Retinal pigment epithelial cell (primary cell): ENCODE measurements at regions not wholly inside any gene's neighbourhood (a gene's known extent, or its start where the extent isn't known, plus 50 kb on each side); places are given as distances from the start of the nearest gene placed in this dataset.

Experiments used
- DNase-seq: peaks from one replicate; pipeline ENCODE4 v3.0.0-alpha.2; 2010; ENCODE audit warnings: low read depth
- H3K4me3 ChIP-seq: 2 replicates; pipeline ENCODE4 v1.5.1; 2011; ENCODE audit warnings: mild to moderate bottlenecking, low read length, control low read depth, moderate library complexity
- CTCF ChIP-seq: conservative IDR thresholded peaks from 2 replicates; pipeline ENCODE4 v1.5.1; 2011; ENCODE audit warnings: low read depth, low read length, control low read depth, inconsistent platforms

GRCh38 chr13:69458013-69458412 is 649.6 kb upstream of the ATXN8OS start:
- TF ChIP-seq CTCF = no peak
- no peak overlapping the region for H3K4me3 ChIP-seq
- no peak for DNase-seq

DNA sequence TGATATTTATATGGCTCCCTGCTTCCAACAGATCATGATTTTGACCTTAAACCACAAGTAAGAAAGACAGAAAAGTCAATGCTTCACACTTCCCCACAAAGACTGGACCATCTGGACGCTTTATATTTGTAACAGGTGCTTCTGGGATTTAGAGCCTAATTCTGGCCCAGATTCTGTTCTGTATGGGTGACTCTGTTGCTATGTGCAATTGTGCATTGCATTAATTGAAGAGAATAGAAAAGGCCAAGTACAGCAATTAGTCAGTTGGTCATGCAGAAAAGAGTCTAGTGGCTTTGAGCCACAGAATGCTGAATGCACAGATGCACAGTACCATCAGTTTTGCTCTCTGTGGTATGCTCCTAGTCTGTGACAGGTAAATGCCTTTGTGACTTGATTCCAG is 657.4 kb upstream of the ATXN8OS start:
- H3K4me3 ChIP-seq = no peak overlapping the region
- no peak for TF ChIP-seq CTCF
- DNase-seq = no peak

DNA sequence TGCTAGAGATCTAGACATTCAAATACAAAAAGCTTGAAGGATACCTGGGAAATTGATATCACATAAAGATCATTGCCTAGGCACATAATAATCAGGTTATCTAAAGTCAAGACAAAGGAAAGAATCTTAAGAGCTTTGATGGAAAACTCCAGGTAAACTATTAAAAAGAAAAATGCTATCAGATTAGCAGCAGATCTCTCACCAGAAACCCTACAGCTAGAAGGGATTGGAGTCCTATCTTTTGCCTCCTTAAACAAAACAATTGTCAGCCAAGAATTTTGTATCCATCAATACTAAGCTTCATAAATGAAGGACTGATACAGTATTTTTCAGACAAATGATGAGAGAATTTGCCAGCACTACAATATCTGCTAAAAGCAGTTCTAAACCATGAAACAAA is 682.4 kb upstream of the ATXN8OS start:
- H3K4me3 ChIP-seq = no peak overlapping the region
- TF ChIP-seq CTCF = no peak
- no peak for DNase-seq

DNA sequence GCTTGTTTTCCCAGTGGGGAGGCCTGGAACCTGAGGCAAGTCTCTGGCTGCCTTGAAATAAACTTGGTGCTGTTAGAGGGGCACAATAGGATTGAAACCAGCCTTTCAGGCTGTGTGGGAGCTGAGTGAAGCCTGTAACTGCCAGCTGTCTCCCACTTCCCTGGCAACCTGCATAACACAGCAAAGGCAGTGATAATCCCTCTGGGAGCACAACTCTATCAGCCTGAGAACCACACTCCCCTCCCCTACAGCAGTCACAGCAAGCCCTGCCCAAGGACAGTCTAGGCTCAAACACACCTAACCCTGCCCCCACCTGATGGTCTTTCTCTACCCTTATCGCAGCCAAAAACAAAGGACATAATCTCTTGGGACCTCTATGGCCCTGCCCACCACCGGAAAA is 683.8 kb upstream of the ATXN8OS start:
- peak; percentile 7 for DNase-seq
- no peak overlapping the region for H3K4me3 ChIP-seq
- TF ChIP-seq CTCF = no peak

DNA sequence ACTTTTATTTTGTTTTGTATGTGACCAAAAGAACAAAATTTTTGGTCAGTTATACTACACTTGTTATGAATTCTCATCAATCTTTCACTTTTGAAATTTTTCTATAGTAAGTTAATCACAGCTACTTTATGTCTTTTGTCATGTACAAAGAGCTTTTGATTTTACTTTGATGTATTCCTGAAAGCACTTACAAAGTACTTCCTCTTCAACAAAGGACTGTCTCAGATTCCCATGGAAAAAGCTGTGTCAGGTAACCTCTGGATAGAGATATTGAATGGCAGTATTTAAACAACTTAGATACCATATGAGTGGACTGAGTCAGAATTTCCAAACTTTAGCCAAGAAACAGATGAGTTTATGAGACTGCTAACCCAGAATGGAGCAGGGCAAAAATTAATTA is 689.3 kb upstream of the ATXN8OS start:
- DNase-seq = no peak
- no peak for TF ChIP-seq CTCF
- H3K4me3 ChIP-seq = no peak overlapping the region

GRCh38 chr13:69410761-69411160 is 696.9 kb upstream of the ATXN8OS start:
- DNase-seq = no peak
- H3K4me3 ChIP-seq = no peak overlapping the region
- no peak for TF ChIP-seq CTCF

- DNase-seq = no peak
- no peak for TF ChIP-seq CTCF
- no peak overlapping the region for H3K4me3 ChIP-seq
Observed at GRCh38 chr13:69391756-69392155, 715.9 kb upstream of the ATXN8OS start.
